HG03432 (cell line): ENCODE measurements at regions not wholly inside any gene's neighbourhood (a gene's known extent, or its start where the extent isn't known, plus 50 kb on each side); places are given as distances from the start of the nearest gene placed in this dataset.
"Not testable (repeated sequence)": the region's sequence is repeated elsewhere in the genome, so short reads cannot be mapped to it uniquely, and the experiment has no call there.

Experiments
- ATAC-seq: cut with Tn5 transposase; IDR thresholded peaks from one replicate; pipeline ENCODE4 v1.9.1; 2021; ENCODE audit warnings: mild to moderate bottlenecking, moderate library complexity; ENCODE audit not compliant: unreplicated experiment

GRCh38 chr5:109580225-109580624, 109.5 kb upstream of the MAN2A1 start:
- no peak for ATAC-seq

GRCh38 chr5:109575506-109575905, 114.2 kb upstream of the MAN2A1 start:
- ATAC-seq, result no peak

GRCh38 chr5:109574985-109575384, 114.7 kb upstream of the MAN2A1 start:
- no peak for ATAC-seq

GRCh38 chr5:109573766-109574165, 116.0 kb upstream of the MAN2A1 start:
- no peak for ATAC-seq

GRCh38 chr5:109573256-109573655, 116.5 kb upstream of the MAN2A1 start:
- ATAC-seq, result no peak

- no peak for ATAC-seq
These were observed 117.9 kb upstream of the MAN2A1 start for GRCh38 chr5:109571785-109572184.

GRCh38 chr5:109570362-109570874, 119.3 kb upstream of the MAN2A1 start:
- ATAC-seq, result no peak

- no peak for ATAC-seq
These were observed 122.2 kb upstream of the MAN2A1 start for GRCh38 chr5:109567374-109568044.

- ATAC-seq, result no peak
These were observed 123.4 kb upstream of the MAN2A1 start for GRCh38 chr5:109566361-109566760.

GRCh38 chr5:109563739-109564138, 126.0 kb upstream of the MAN2A1 start:
- ATAC-seq, result no peak

GRCh38 chr5:109563189-109563588, 126.5 kb upstream of the MAN2A1 start:
- no peak for ATAC-seq

GRCh38 chr5:109562441-109562840, 127.3 kb upstream of the MAN2A1 start:
- ATAC-seq, result no peak

GRCh38 chr5:109561447-109561846, 128.3 kb upstream of the MAN2A1 start:
- ATAC-seq, result no peak

GRCh38 chr5:109560554-109560953, 129.2 kb upstream of the MAN2A1 start:
- no peak for ATAC-seq

GRCh38 chr5:109558952-109559351, 130.8 kb upstream of the MAN2A1 start:
- ATAC-seq, result no peak

- ATAC-seq, result no peak
These were observed 131.4 kb upstream of the MAN2A1 start for GRCh38 chr5:109558364-109558763.

- ATAC-seq, result no peak
These were observed 135.9 kb upstream of the MAN2A1 start for GRCh38 chr5:109553846-109554245.

- not testable (repeated sequence) for ATAC-seq
These were observed 138.5 kb upstream of the MAN2A1 start for GRCh38 chr5:109551234-109551633.

- no peak for ATAC-seq
These were observed 139.7 kb upstream of the MAN2A1 start for GRCh38 chr5:109550077-109550476.

GRCh38 chr5:109546461-109546860, 136.7 kb upstream of the PJA2 start:
- ATAC-seq, result no peak

GRCh38 chr5:109544873-109545272, 135.1 kb upstream of the PJA2 start:
- ATAC-seq, result not testable (repeated sequence)

- not testable (repeated sequence) for ATAC-seq
These were observed 128.9 kb upstream of the PJA2 start for GRCh38 chr5:109538692-109539091.

GRCh38 chr5:109535090-109535489, 125.3 kb upstream of the PJA2 start:
- not testable (repeated sequence) for ATAC-seq
